RWPE2 (cell line): ENCODE measurements at regions not wholly inside any gene's neighbourhood (a gene's known extent, or its start where the extent isn't known, plus 50 kb on each side); places are given as distances from the start of the nearest gene placed in this dataset.

Experiments used
- ATAC-seq: fragments of 200-7000 bp; cut with Tn5 transposase; 3 replicates; pipeline ENCODE4 v1.9.1; 2021; ENCODE audit warnings: low read depth
- DNase-seq: peaks from one replicate; pipeline ENCODE4 v3.0.0-alpha.2; 2020; ENCODE audit warnings: low spot score
- H3K27ac ChIP-seq: fragments of 450-650 bp; 2 replicates; pipeline ENCODE4 v1.5.1; 2017; ENCODE audit warnings: mild to moderate bottlenecking; ENCODE audit not compliant: poor library complexity, severe bottlenecking
- H3K27me3 ChIP-seq: fragments of 250-450 bp; sonication (Bioruptor Pico); 2 replicates; pipeline ENCODE4 v1.5.1; 2021; ENCODE audit warnings: mild to moderate bottlenecking, moderate library complexity; ENCODE audit not compliant: insufficient read depth, poor library complexity, severe bottlenecking
- H3K36me3 ChIP-seq: fragments of 250-450 bp; sonication (Bioruptor Pico); 2 replicates; pipeline ENCODE4 v1.5.1; 2020; ENCODE audit warnings: low read depth, mild to moderate bottlenecking, moderate library complexity
- H3K4me1 ChIP-seq: fragments of 250-450 bp; sonication (Bioruptor Pico); 2 replicates; pipeline ENCODE4 v1.5.1; 2021; ENCODE audit warnings: mild to moderate bottlenecking, moderate library complexity; ENCODE audit not compliant: insufficient read depth, poor library complexity, severe bottlenecking
- H3K4me3 ChIP-seq: fragments of 250-450 bp; sonication (Bioruptor Pico); 2 replicates; pipeline ENCODE4 v1.5.1; 2021; ENCODE audit warnings: mild to moderate bottlenecking, moderate library complexity; ENCODE audit not compliant: severe bottlenecking
- H3K9me3 ChIP-seq: fragments of 250-450 bp; sonication (Bioruptor Pico); 2 replicates; pipeline ENCODE4 v1.5.1; 2021; ENCODE audit warnings: mild to moderate bottlenecking, moderate library complexity; ENCODE audit not compliant: severe bottlenecking
- CTCF ChIP-seq: fragments of 450-650 bp; IDR thresholded peaks from one replicate; pipeline ENCODE4 v1.5.1; 2017; ENCODE audit warnings: mild to moderate bottlenecking, moderate library complexity; ENCODE audit not compliant: poor library complexity, severe bottlenecking

- Histone ChIP-seq H3K27me3 (no peaks in the 10 kb centered on the region), H3K4me1 (peaks cover 9% of the 10 kb centered on the region), H3K36me3 (no peaks in the 10 kb centered on the region), H3K4me3 (no peak overlapping the region), H3K27ac (no peak overlapping the region), H3K9me3 (no peaks in the 10 kb centered on the region)
- DNase-seq (no peak), ATAC-seq (no peak)
- no peak for TF ChIP-seq CTCF
Observed at GRCh38 chr6:85127696-85128243, 322.1 kb upstream of the NT5E start.

GRCh38 chr6:85127168-85127498 lies 322.8 kb upstream of the NT5E start:
- no peak overlapping the region for H3K4me3 ChIP-seq
- no peak for DNase-seq
- H3K27me3 ChIP-seq = no peaks in the 10 kb centered on the region
- no peak overlapping the region for H3K27ac ChIP-seq
- peaks cover 9% of the 10 kb centered on the region for H3K4me1 ChIP-seq
- H3K9me3 ChIP-seq = no peaks in the 10 kb centered on the region
- no peaks in the 10 kb centered on the region for H3K36me3 ChIP-seq
- TF ChIP-seq CTCF = peak; percentile 50
- ATAC-seq = no peak

GRCh38 chr6:85126485-85127167 lies 323.3 kb upstream of the NT5E start:
- Histone ChIP-seq H3K27ac (no peak overlapping the region), H3K27me3 (no peaks in the 10 kb centered on the region), H3K9me3 (no peaks in the 10 kb centered on the region), H3K36me3 (no peaks in the 10 kb centered on the region), H3K4me3 (no peak overlapping the region), H3K4me1 (peaks cover 9% of the 10 kb centered on the region)
- TF ChIP-seq CTCF = peak; percentile 78
- ATAC-seq = peak; percentile 92
- no peak for DNase-seq

GRCh38 chr6:85125526-85125925 lies 324.4 kb upstream of the NT5E start:
- Histone ChIP-seq H3K4me1 (peaks cover 9% of the 10 kb centered on the region), H3K4me3 (no peak overlapping the region), H3K9me3 (no peaks in the 10 kb centered on the region), H3K36me3 (no peaks in the 10 kb centered on the region), H3K27ac (no peak overlapping the region), H3K27me3 (no peaks in the 10 kb centered on the region)
- ATAC-seq = no peak
- no peak for DNase-seq
- TF ChIP-seq CTCF = no peak
